Subcutaneous abdominal adipose tissue (tissue), 5 donors: ENCODE measurements at regions not wholly inside any gene's neighbourhood (a gene's known extent, or its start where the extent isn't known, plus 50 kb on each side); places are given as distances from the start of the nearest gene placed in this dataset.

Source experiments
- H3K27ac ChIP-seq: one replicate; pipeline ENCODE4 v1.7.0; 2013; ENCODE audit warnings: low read depth, mild to moderate bottlenecking, inconsistent platforms, low read length, moderate library complexity
- H3K27me3 ChIP-seq, 5 donors: one replicate each; pipeline ENCODE4 v1.7.0; 2013; ENCODE audit warnings: low read length in 5 of 5, inconsistent platforms in 1 of 5; ENCODE audit not compliant: control insufficient read depth in 5 of 5, insufficient read depth in 4 of 5
- H3K36me3 ChIP-seq, 5 donors: one replicate each; pipeline ENCODE4 v1.7.0; 2013; ENCODE audit warnings: low read length in 5 of 5; ENCODE audit not compliant: control insufficient read depth in 5 of 5, insufficient read depth in 5 of 5
- H3K4me1 ChIP-seq, 5 donors: one replicate each; pipeline ENCODE4 v1.7.0; 2013; ENCODE audit warnings: low read length in 5 of 5, mild to moderate bottlenecking in 3 of 5, moderate library complexity in 1 of 5; ENCODE audit not compliant: control insufficient read depth in 5 of 5, insufficient read depth in 5 of 5
- H3K4me3 ChIP-seq, 5 donors: one replicate each; pipeline ENCODE4 v1.7.0; 2013; ENCODE audit warnings: low read length in 5 of 5, low read depth in 1 of 5
- H3K9ac ChIP-seq, 5 donors: one replicate each; pipeline ENCODE4 v1.7.0; 2013; ENCODE audit warnings: low read length in 5 of 5, mild to moderate bottlenecking in 4 of 5, moderate library complexity in 3 of 5
- H3K9me3 ChIP-seq, 5 donors: one replicate each; pipeline ENCODE4 v1.7.0; 2013; ENCODE audit warnings: low read length in 5 of 5; ENCODE audit not compliant: control insufficient read depth in 5 of 5
- donor health status: healthy.
- donor health status: healthy.
- donor health status: healthy.
- donor health status: healthy.
- donor health status: healthy.

DNA sequence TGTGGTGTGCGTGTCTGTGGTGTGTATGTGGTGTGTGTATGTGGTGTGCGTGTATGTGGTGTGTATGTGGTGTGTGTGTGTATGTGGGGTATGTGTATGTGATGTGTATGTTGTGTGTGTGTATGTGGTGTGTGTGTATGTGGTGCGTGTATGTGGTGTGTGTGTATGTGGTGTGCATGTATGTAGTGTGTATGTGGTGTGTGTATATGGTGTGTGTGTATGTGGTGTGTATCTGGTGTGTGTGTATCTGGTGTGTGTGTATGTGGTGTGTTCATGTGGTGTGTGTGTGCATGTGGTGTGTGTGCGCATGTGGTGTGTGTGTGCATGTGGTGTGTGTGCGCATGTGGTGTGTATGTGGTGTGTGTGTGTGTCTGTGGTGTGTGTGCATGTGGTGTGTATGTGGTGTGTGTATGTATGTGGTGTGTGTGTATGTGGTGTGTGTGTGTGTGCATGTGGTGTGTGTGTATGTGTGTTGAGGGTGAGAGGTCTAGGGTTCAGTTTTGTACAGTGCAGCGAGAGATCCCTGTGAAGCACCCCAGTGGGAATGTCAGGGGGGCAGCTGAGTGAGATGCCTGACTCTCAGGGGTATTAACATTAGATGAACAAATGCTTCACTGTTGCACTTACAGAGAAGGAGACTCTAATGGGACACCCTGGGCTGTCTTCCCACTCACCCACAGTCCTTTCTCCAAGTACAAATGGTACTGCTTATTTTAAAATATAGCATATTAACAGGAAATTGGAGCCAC lies 61.3 kb upstream of the MEDAG start:
- Histone ChIP-seq H3K36me3 (no peaks in the 10 kb centered on the region), H3K27me3 (no peaks in the 10 kb centered on the region), H3K27ac (no peak overlapping the region), H3K4me1 (peaks cover 3 to 9% (median 5%) of the 10 kb centered on the region in 5 donors), H3K9ac (no peak overlapping the region), H3K9me3 (peaks cover 0 to 4% (median 0%) of the 10 kb centered on the region in 5 donors), H3K4me3 (no peak overlapping the region)

- no peak overlapping the region for H3K9ac ChIP-seq
- H3K27ac ChIP-seq, result no peak overlapping the region
- peaks cover 0 to 4% (median 0%) of the 10 kb centered on the region in 5 donors for H3K9me3 ChIP-seq
- peaks cover 3 to 9% (median 5%) of the 10 kb centered on the region in 5 donors for H3K4me1 ChIP-seq
- H3K4me3 ChIP-seq, result no peak overlapping the region
- no peaks in the 10 kb centered on the region for H3K36me3 ChIP-seq
- no peaks in the 10 kb centered on the region for H3K27me3 ChIP-seq
Observed at GRCh38 chr13:30845297-30846214, 60.5 kb upstream of the MEDAG start.

DNA sequence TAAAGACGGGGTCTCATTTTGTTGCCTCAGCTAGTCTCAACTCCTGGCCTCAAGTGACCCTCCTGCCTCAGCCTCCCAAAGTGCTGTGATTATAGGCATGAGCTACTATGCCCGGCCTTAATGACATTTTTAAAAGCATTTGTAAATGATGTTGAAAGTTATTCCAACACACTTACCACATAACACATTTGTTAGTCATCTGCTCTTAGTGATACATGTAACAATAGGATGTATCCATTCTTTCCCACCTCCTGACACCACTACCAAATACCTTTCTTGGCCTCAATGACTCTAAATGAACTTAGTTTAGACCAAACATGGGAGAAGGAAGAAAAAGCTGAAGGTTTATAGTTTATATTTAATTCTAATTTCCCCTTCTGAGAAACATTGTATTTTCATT lies 59.8 kb upstream of the MEDAG start:
- Histone ChIP-seq H3K9me3 (peaks cover 0 to 4% (median 0%) of the 10 kb centered on the region in 5 donors), H3K27ac (no peak overlapping the region), H3K27me3 (no peaks in the 10 kb centered on the region), H3K36me3 (no peaks in the 10 kb centered on the region), H3K4me3 (no peak overlapping the region), H3K4me1 (peaks cover 3 to 9% (median 5%) of the 10 kb centered on the region in 5 donors), H3K9ac (no peak overlapping the region)

- H3K9ac ChIP-seq, result no peak overlapping the region
- no peak overlapping the region for H3K27ac ChIP-seq
Observed at GRCh38 chr13:30846866-30847265, 59.2 kb upstream of the MEDAG start.

GRCh38 chr13:30847650-30848307 lies 58.3 kb upstream of the MEDAG start:
- H3K27ac ChIP-seq, result peak overlapping the region; percentile 8

More at GRCh38 chr13:30846866-30847265, 59.2 kb upstream of the MEDAG start:
- Histone ChIP-seq H3K27me3 (no peaks in the 10 kb centered on the region), H3K4me3 (no peak overlapping the region), H3K9me3 (peaks cover 0 to 4% (median 0%) of the 10 kb centered on the region in 5 donors), H3K4me1 (peaks cover 3 to 9% (median 5%) of the 10 kb centered on the region in 5 donors), H3K36me3 (no peaks in the 10 kb centered on the region)

GRCh38 chr13:30848332-30849027 lies 57.6 kb upstream of the MEDAG start:
- H3K27me3 ChIP-seq, result no peaks in the 10 kb centered on the region
- H3K9ac ChIP-seq, result no peak overlapping the region
- no peak overlapping the region for H3K4me3 ChIP-seq
- H3K9me3 ChIP-seq, result peaks cover 0 to 4% (median 0%) of the 10 kb centered on the region in 5 donors
- peaks cover 3 to 9% (median 5%) of the 10 kb centered on the region in 5 donors for H3K4me1 ChIP-seq
- no peaks in the 10 kb centered on the region for H3K36me3 ChIP-seq
- no peak overlapping the region for H3K27ac ChIP-seq

More at GRCh38 chr13:30847650-30848307, 58.3 kb upstream of the MEDAG start:
- Histone ChIP-seq H3K9me3 (peaks cover 0 to 4% (median 0%) of the 10 kb centered on the region in 5 donors), H3K27me3 (no peaks in the 10 kb centered on the region), H3K9ac (no peak overlapping the region), H3K36me3 (no peaks in the 10 kb centered on the region), H3K4me1 (peaks cover 3 to 9% (median 5%) of the 10 kb centered on the region in 5 donors), H3K4me3 (no peak overlapping the region)

DNA sequence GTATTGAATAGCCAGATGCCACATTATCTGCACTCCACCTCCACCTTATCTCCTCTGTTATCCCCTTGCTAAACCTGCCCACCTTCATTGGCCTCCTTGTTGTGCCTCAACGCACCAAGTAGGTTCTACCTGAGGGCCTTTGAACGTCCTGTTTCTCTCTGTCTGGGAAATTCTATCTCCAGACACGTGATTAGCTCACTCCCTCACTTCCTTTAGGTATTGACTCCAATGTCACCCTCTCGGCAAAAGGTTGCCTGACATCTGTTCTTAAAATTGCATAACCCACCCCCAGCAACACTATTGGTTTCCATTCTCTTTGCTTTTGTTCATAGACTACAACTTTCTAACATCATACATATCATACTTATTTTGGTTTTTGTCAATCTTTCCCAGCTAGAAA lies 56.5 kb upstream of the MEDAG start:
- H3K9me3 ChIP-seq, result peaks cover 0 to 4% (median 0%) of the 10 kb centered on the region in 5 donors
- peaks cover 3 to 9% (median 5%) of the 10 kb centered on the region in 5 donors for H3K4me1 ChIP-seq
- no peak overlapping the region for H3K27ac ChIP-seq
- H3K9ac ChIP-seq, result no peak overlapping the region
- H3K4me3 ChIP-seq, result no peak overlapping the region
- H3K27me3 ChIP-seq, result no peaks in the 10 kb centered on the region
- H3K36me3 ChIP-seq, result no peaks in the 10 kb centered on the region

DNA sequence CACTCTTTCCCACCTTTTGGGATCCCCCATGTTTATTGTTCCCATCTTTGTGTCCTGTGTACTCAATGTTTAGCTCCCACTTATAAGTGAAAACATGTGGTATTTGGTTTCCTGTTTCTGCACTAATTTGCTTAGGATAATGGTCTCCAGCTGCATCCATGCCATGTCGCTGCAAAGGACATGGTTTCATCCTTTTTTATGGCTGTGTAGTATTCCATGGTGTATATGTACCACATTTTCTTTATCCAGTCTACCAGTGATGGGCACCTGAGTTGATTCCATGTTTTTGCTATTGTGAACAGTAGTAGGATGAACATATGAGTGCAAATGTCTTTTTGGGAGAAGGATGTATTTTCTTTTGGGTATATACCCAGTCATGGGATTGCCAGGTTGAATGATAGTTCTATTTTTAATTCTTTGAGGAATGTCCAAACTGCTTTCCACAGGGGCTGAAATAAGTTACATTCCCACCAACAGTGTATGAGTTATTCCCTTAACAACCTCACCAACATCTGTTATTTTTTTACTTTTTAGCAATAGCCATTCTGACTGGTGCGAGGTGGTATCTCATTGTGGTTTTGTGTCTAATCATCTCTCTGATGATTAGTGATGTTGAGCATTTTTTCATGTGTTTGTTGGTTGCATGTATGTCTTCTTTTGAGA lies 55.7 kb upstream of the MEDAG start:
- H3K27me3 ChIP-seq, result no peaks in the 10 kb centered on the region
- H3K4me3 ChIP-seq, result no peak overlapping the region
- H3K9me3 ChIP-seq, result peaks cover 0 to 4% (median 0%) of the 10 kb centered on the region in 5 donors
- peaks cover 3 to 9% (median 5%) of the 10 kb centered on the region in 5 donors for H3K4me1 ChIP-seq
- H3K27ac ChIP-seq, result no peak overlapping the region
- H3K36me3 ChIP-seq, result no peaks in the 10 kb centered on the region
- H3K9ac ChIP-seq, result no peak overlapping the region

DNA sequence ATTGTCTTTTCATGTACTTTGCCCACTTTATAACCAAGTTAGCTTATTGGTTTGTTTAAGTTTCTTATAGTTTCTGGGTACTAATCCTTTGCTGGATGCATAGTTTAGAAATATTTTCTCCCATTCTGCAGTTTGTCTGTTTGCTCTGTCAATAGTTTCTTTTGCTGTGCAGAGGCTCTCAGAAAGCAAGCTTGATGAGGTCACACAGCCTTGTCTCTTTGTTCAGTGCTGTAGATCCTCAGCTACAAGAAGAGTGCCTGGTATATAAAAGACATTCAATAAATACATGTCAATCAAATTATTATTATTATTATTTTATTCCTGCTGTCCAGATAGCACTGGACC lies 55.2 kb upstream of the MEDAG start:
- peaks cover 3 to 9% (median 4%) of the 10 kb centered on the region in 5 donors for H3K4me1 ChIP-seq
- H3K9me3 ChIP-seq, result peaks cover 0 to 4% (median 0%) of the 10 kb centered on the region in 5 donors
- H3K27ac ChIP-seq, result no peak overlapping the region
- no peaks in the 10 kb centered on the region for H3K27me3 ChIP-seq
- H3K36me3 ChIP-seq, result no peaks in the 10 kb centered on the region
- H3K4me3 ChIP-seq, result no peak overlapping the region
- no peak overlapping the region for H3K9ac ChIP-seq
